PC-3 (cell line): ENCODE measurements at regions not wholly inside any gene's neighbourhood (a gene's known extent, or its start where the extent isn't known, plus 50 kb on each side); places are given as distances from the start of the nearest gene placed in this dataset.

Source experiments
- ATAC-seq: fragments of 200-7000 bp; cut with Tn5 transposase; 2 replicates; pipeline ENCODE4 v1.9.1; 2020; ENCODE audit warnings: mild to moderate bottlenecking, moderate library complexity
- BruUV-seq: library from RNA; stranded (reverse); fragments of 400-500 nt; replicated peaks from 2 replicates; lab custom pipeline; 2021; lab: Mats Ljungman, UMichigan
- CTCF ChIA-PET: fragments of 300-600 bp; sonication (Branson Sonifier 250); formaldehyde crosslinking; loops from one replicate; lab custom pipeline; 2022; ENCODE audit warnings: antibody characterized with exemption; lab: Charles Lee
- POLR2A ChIA-PET: fragments of 300-600 bp; sonication (Branson Sonifier 250); formaldehyde crosslinking; loops from one replicate; lab custom pipeline; 2022; ENCODE audit warnings: antibody characterized with exemption; ENCODE audit not compliant: unreplicated experiment; lab: Charles Lee
- DNase-seq: peaks from one replicate; pipeline ENCODE4 v3.0.0-alpha.2; 2015
- H2AFZ ChIP-seq: fragments of 300-600 bp; sonication (generic); 2 replicates; pipeline ENCODE4 v1.6.0; 2016; ENCODE audit warnings: antibody characterized with exemption, low read length
- H3F3A ChIP-seq: fragments of 300-600 bp; sonication (generic); one replicate; pipeline ENCODE4 v1.6.0; 2017; ENCODE audit warnings: antibody characterized with exemption, low read length, control low read depth, mild to moderate bottlenecking; ENCODE audit not compliant: unreplicated experiment
- H3K27ac ChIP-seq: fragments of 300-600 bp; sonication (generic); 2 replicates; pipeline ENCODE4 v1.5.1; 2016; ENCODE audit warnings: mild to moderate bottlenecking, low read length
- H3K27me3 ChIP-seq: fragments of 300-600 bp; sonication (generic); 2 replicates; pipeline ENCODE4 v1.6.1; 2016; ENCODE audit warnings: low read length, mixed read lengths
- H3K36me3 ChIP-seq: fragments of 300-600 bp; sonication (generic); 2 replicates; pipeline ENCODE4 v1.6.1; 2016; ENCODE audit warnings: low read depth, mixed run types, low read length, mixed read lengths
- H3K4me1 ChIP-seq: fragments of 300-600 bp; sonication (generic); 2 replicates; pipeline ENCODE4 v1.5.1; 2016; ENCODE audit warnings: low read length; ENCODE audit not compliant: insufficient read depth
- H3K4me2 ChIP-seq: fragments of 300-600 bp; sonication (generic); 2 replicates; pipeline ENCODE4 v1.6.0; 2016; ENCODE audit warnings: low read length
- H3K4me3 ChIP-seq: fragments of 300-600 bp; sonication (generic); 2 replicates; pipeline ENCODE4 v1.5.1; 2016; ENCODE audit warnings: mild to moderate bottlenecking, low read length, mixed read lengths
- H3K79me2 ChIP-seq: fragments of 300-600 bp; sonication (generic); 2 replicates; pipeline ENCODE4 v1.6.1; 2017; ENCODE audit warnings: low read length, mixed read lengths
- H3K9ac ChIP-seq: fragments of 300-600 bp; sonication (generic); 2 replicates; pipeline ENCODE4 v1.6.0; 2016; ENCODE audit warnings: mild to moderate bottlenecking, low read length
- H3K9me2 ChIP-seq: fragments of 300-600 bp; sonication (generic); replicated peaks from 2 replicates; pipeline ENCODE4 v1.6.1; 2016; ENCODE audit warnings: mixed run types, low read length, mixed read lengths
- H3K9me3 ChIP-seq: fragments of 300-600 bp; sonication (generic); 2 replicates; pipeline ENCODE4 v1.6.1; 2016; ENCODE audit warnings: low read length, mixed read lengths
- H4K20me1 ChIP-seq: fragments of 300-600 bp; sonication (generic); 2 replicates; pipeline ENCODE4 v1.6.1; 2016; ENCODE audit warnings: low read length, mixed read lengths
- CTCF ChIP-seq: fragments of 300-600 bp; sonication (generic); conservative IDR thresholded peaks from 2 replicates; pipeline ENCODE4 v1.5.1; 2017; ENCODE audit warnings: antibody characterized with exemption, low read depth, mild to moderate bottlenecking, low read length
- EZH2 ChIP-seq: fragments of 300-600 bp; sonication (generic); IDR thresholded peaks from one replicate; pipeline ENCODE4 v1.6.1; 2017; ENCODE audit warnings: antibody characterized with exemption, mild to moderate bottlenecking, low read length; ENCODE audit not compliant: unreplicated experiment
- EZH2phosphoT487 ChIP-seq: fragments of 300-600 bp; sonication (generic); IDR thresholded peaks from 2 replicates; pipeline ENCODE4 v1.6.1; 2018; ENCODE audit warnings: mild to moderate bottlenecking, antibody characterized with exemption, low read length, borderline replicate concordance
- intact Hi-C: fragments of 100-400 bp; cut with micrococcal nuclease; formaldehyde crosslinking; loops from 2 replicates; pipeline ENCODE4 v1.9.0; 2023

GRCh38 chr19:30123119-30123518 is 181.1 kb downstream of the URI1 start:
- CTCF ChIA-PET = no interaction called here
- POLR2A ChIA-PET = no interaction called here
- Histone ChIP-seq H4K20me1 (no peaks in the 10 kb centered on the region), H3K4me2 (no peak overlapping the region), H3K9me3 (no peaks in the 10 kb centered on the region), H3K27me3 (no peaks in the 10 kb centered on the region), H3K36me3 (no peaks in the 10 kb centered on the region), H3K27ac (no peak overlapping the region), H3K79me2 (no peaks in the 10 kb centered on the region), H3K4me1 (no peaks in the 10 kb centered on the region), H3K9me2 (no peaks in the 10 kb centered on the region), H2AFZ (no peak overlapping the region), H3K9ac (no peak overlapping the region), H3K4me3 (no peak overlapping the region), H3F3A (no peaks in the 10 kb centered on the region)
- TF ChIP-seq CTCF (no peak), EZH2phosphoT487 (no peak), EZH2 (no peak)
- DNase-seq (no peak), ATAC-seq (no peak)
- intact Hi-C loops = no loop called here
- no TSS peak for BruUV-seq

DNA sequence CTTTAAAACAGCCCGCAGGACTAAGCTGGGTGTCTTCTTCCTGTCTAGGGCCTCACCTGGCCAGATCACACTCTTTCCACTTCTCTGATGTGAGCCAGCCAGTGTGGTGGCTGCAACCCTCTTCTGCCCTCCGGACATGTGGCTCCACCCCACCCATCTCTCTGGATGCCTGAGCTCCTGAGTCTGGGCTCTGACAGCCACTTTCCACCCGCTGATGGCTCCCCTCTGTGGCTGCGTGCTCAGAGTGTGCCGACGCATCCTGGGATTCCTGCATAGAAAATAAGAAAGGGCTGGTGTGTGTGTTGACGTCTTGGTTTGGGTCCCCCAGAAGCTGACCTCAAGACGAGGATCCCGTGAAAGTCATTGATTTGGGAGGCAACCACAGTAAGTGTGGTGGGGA is 181.6 kb downstream of the URI1 start:
- POLR2A ChIA-PET = no interaction called here
- H3K9me3 ChIP-seq = no peaks in the 10 kb centered on the region
- H3K4me1 ChIP-seq = no peaks in the 10 kb centered on the region
- H3K4me3 ChIP-seq = no peak overlapping the region
- CTCF ChIA-PET = no interaction called here
- H3K36me3 ChIP-seq = no peaks in the 10 kb centered on the region
- no peaks in the 10 kb centered on the region for H3K27me3 ChIP-seq
- TF ChIP-seq CTCF (no peak), EZH2phosphoT487 (no peak), EZH2 (no peak)
- intact Hi-C loops = no loop called here
- H3F3A ChIP-seq = no peaks in the 10 kb centered on the region
- H3K9me2 ChIP-seq = no peaks in the 10 kb centered on the region
- H3K79me2 ChIP-seq = no peaks in the 10 kb centered on the region
- no peak overlapping the region for H3K4me2 ChIP-seq
- no peak for DNase-seq
- H2AFZ ChIP-seq = no peak overlapping the region
- H3K27ac ChIP-seq = no peak overlapping the region
- H4K20me1 ChIP-seq = no peaks in the 10 kb centered on the region
- no peak overlapping the region for H3K9ac ChIP-seq
- BruUV-seq = no TSS peak
- no peak for ATAC-seq

DNA sequence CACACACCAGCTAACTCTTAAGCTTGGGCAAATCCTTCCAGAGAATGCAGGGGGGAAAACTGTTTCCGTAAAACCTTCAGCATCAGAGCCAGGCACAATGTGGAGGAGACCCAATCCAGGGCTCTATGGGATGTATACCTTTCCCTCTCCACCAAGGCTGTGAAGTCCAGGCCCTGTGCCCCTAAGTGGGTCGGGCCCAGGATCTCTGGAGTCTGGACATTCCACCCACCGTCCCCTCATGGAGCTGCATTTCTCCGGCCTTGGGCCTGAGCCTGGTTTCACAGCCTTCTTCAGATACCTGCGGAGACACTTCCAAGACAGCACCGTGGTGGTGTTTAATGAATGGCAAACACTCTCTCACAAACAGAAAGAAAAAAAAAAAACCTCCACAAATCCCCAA is 186.2 kb downstream of the URI1 start:
- no TSS peak for BruUV-seq
- intact Hi-C loops = no loop called here
- H3K9me2 ChIP-seq = no peaks in the 10 kb centered on the region
- H3K9me3 ChIP-seq = no peaks in the 10 kb centered on the region
- no peaks in the 10 kb centered on the region for H3K79me2 ChIP-seq
- no peaks in the 10 kb centered on the region for H3K27me3 ChIP-seq
- POLR2A ChIA-PET = no interaction called here
- TF ChIP-seq EZH2phosphoT487 (no peak), EZH2 (no peak), CTCF (no peak)
- H3K4me3 ChIP-seq = no peak overlapping the region
- H3K36me3 ChIP-seq = no peaks in the 10 kb centered on the region
- H3K4me1 ChIP-seq = no peaks in the 10 kb centered on the region
- no peaks in the 10 kb centered on the region for H3F3A ChIP-seq
- H3K4me2 ChIP-seq = no peak overlapping the region
- no peak for ATAC-seq
- no peaks in the 10 kb centered on the region for H4K20me1 ChIP-seq
- H3K9ac ChIP-seq = no peak overlapping the region
- CTCF ChIA-PET = no interaction called here
- DNase-seq = no peak
- no peak overlapping the region for H3K27ac ChIP-seq
- H2AFZ ChIP-seq = no peak overlapping the region
